ENCODE measurements at regions not wholly inside any gene's neighbourhood (a gene's known extent, or its start where the extent isn't known, plus 50 kb on each side); places are given as distances from the start of the nearest gene placed in this dataset.

- no peak for ATAC-seq
- no peaks in the 10 kb centered on the region for H3K36me3 ChIP-seq
- intact Hi-C loops (cut with DNase I; ENCODE audit: low total_unique reads): no loop called here
- H3K27ac ChIP-seq: no peak overlapping the region
- no peaks in the 10 kb centered on the region for H3K27me3 ChIP-seq
- in situ Hi-C loops (cut with MboI; ENCODE audit: low sequenced_read_pairs in 4 of 4): no loop called here
- no peaks in the 10 kb centered on the region for H3K9me3 ChIP-seq
- H3K4me1 ChIP-seq: no peaks in the 10 kb centered on the region
- DNase-seq: no peak
- TF ChIP-seq CTCF (IDR thresholded peaks at IDR 0.05 in 4 of 5, conservative IDR thresholded peaks at IDR 0.05 in 1 of 5): no peak
- no peak for TF ChIP-seq POLR2A (IDR thresholded peaks at IDR 0.05)
- H3K4me3 ChIP-seq: no peak overlapping the region
Observed at GRCh38 chr17:83012868-83013778, 66.3 kb upstream of the METRNL start.

GRCh38 chr17:83013779-83014117 is 65.7 kb upstream of the METRNL start:
- Histone ChIP-seq H3K27me3 (no peaks in the 10 kb centered on the region), H3K9me3 (no peaks in the 10 kb centered on the region), H3K4me1 (no peaks in the 10 kb centered on the region), H3K4me3 (no peak overlapping the region), H3K36me3 (no peaks in the 10 kb centered on the region), H3K27ac (no peak overlapping the region)
- in situ Hi-C loops (cut with MboI; ENCODE audit: low sequenced_read_pairs in 4 of 4): no loop called here
- DNase-seq (no peak), ATAC-seq (no peak)
- intact Hi-C loops (cut with DNase I; ENCODE audit: low total_unique reads): no loop called here
- TF ChIP-seq CTCF (IDR thresholded peaks at IDR 0.05 in 4 of 5, conservative IDR thresholded peaks at IDR 0.05 in 1 of 5) (no peak), POLR2A (IDR thresholded peaks at IDR 0.05) (no peak)

GRCh38 chr17:83014297-83014696 is 65.1 kb upstream of the METRNL start:
- Histone ChIP-seq H3K27ac (no peak overlapping the region), H3K4me1 (no peaks in the 10 kb centered on the region), H3K9me3 (no peaks in the 10 kb centered on the region), H3K4me3 (no peak overlapping the region), H3K36me3 (no peaks in the 10 kb centered on the region), H3K27me3 (no peaks in the 10 kb centered on the region)
- intact Hi-C loops (cut with DNase I; ENCODE audit: low total_unique reads): no loop called here
- no peak for ATAC-seq
- DNase-seq: no peak
- in situ Hi-C loops (cut with MboI; ENCODE audit: low sequenced_read_pairs in 4 of 4): no loop called here
- TF ChIP-seq CTCF (IDR thresholded peaks at IDR 0.05 in 4 of 5, conservative IDR thresholded peaks at IDR 0.05 in 1 of 5) (no peak), POLR2A (IDR thresholded peaks at IDR 0.05) (no peak)

- H3K4me3 ChIP-seq: no peak overlapping the region
- intact Hi-C loops (cut with DNase I; ENCODE audit: low total_unique reads) (no loop called here), in situ Hi-C loops (cut with MboI; ENCODE audit: low sequenced_read_pairs in 4 of 4) (no loop called here)
- ATAC-seq: no peak
- H3K36me3 ChIP-seq: no peaks in the 10 kb centered on the region
- TF ChIP-seq CTCF (IDR thresholded peaks at IDR 0.05 in 4 of 5, conservative IDR thresholded peaks at IDR 0.05 in 1 of 5) (no peak), POLR2A (IDR thresholded peaks at IDR 0.05) (no peak)
- no peak overlapping the region for H3K27ac ChIP-seq
- no peaks in the 10 kb centered on the region for H3K27me3 ChIP-seq
- H3K9me3 ChIP-seq: no peaks in the 10 kb centered on the region
- DNase-seq: no peak
- H3K4me1 ChIP-seq: no peaks in the 10 kb centered on the region
Observed at GRCh38 chr17:83014940-83015910, 64.2 kb upstream of the METRNL start.
